ENCODE measurements at regions not wholly inside any gene's neighbourhood (a gene's known extent, or its start where the extent isn't known, plus 50 kb on each side); places are given as distances from the start of the nearest gene placed in this dataset.

DNA sequence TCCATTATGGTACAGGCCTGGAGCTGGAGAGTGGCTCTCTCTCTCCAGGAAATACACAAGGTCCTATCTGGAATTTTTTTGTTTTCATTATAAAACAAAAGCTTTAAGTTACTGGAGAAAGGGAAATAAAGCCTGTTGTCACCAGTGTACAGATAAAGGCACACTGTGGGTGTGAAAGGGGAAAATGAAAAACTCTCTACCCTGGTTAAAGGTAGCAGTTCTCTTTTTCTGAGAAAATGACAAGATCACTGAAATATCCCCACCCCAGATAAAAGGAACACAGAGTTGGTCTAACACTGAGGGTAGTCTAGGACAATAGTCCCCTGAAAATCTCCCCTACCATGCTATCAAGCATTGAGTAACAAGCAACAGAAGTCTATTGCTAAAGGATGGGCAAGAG lies 438.7 kb downstream of the MBD2 start:
- BruUV-seq (replicated peaks) = no TSS peak
- Histone ChIP-seq H3K36me3 (replicated peaks in 1 of 2; ENCODE audit: control insufficient read depth in 1 of 2, insufficient read depth in 2 of 2, low read length in 2 of 2) (no peaks in the 10 kb centered on the region), H3K9ac (ENCODE audit: insufficient read depth, low read depth, low read length) (no peak overlapping the region), H4K20me1 (ENCODE audit: insufficient read depth, low read length) (no peaks in the 10 kb centered on the region), H2AFZ (ENCODE audit: low read length) (no peak overlapping the region), H3K27me3 (ENCODE audit: control insufficient read depth in 1 of 2, insufficient read depth in 2 of 2, low read length in 2 of 2) (no peaks in the 10 kb centered on the region), H3K79me2 (ENCODE audit: insufficient read depth, low read length) (no peaks in the 10 kb centered on the region), H3K4me2 (ENCODE audit: low read depth, low read length) (no peak overlapping the region), H3K9me3 (ENCODE audit: low read length) (no peaks in the 10 kb centered on the region), H3K4me1 (ENCODE audit: insufficient read depth, low read length) (no peaks in the 10 kb centered on the region), H3K4me3 (replicated peaks in 1 of 3; ENCODE audit: insufficient read depth in 1 of 3, low read depth in 2 of 3, low read length in 3 of 3) (no peak overlapping the region), H3K27ac (ENCODE audit: extremely low read length, insufficient read depth, low read length) (no peak overlapping the region)
- CTCF ChIA-PET (ENCODE audit: low intra/inter-chr PET ratio, low total read pairs) = no interaction called here
- TF ChIP-seq GLI4 (CRISPR knock-in tag; IDR thresholded peaks at IDR 0.05; ENCODE audit: borderline replicate concordance) = no peak
- no peak for TF ChIP-seq HOXA5 (CRISPR knock-in tag; IDR thresholded peaks at IDR 0.05)
- TF ChIP-seq ZFYVE20 (CRISPR knock-in tag; IDR thresholded peaks at IDR 0.05; ENCODE audit: borderline replicate concordance, low read depth) = no peak
- no peak for TF ChIP-seq ZNF138 (CRISPR knock-in tag; IDR thresholded peaks at IDR 0.05; ENCODE audit: low read depth)
- TF ChIP-seq, protein P1, sequence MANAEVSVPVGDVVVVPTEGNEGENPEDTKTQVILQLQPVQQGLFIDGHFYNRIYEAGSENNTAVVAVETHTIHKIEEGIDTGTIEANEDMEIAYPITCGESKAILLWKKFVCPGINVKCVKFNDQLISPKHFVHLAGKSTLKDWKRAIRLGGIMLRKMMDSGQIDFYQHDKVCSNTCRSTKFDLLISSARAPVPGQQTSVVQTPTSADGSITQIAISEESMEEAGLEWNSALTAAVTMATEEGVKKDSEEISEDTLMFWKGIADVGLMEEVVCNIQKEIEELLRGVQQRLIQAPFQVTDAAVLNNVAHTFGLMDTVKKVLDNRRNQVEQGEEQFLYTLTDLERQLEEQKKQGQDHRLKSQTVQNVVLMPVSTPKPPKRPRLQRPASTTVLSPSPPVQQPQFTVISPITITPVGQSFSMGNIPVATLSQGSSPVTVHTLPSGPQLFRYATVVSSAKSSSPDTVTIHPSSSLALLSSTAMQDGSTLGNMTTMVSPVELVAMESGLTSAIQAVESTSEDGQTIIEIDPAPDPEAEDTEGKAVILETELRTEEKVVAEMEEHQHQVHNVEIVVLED (CRISPR knock-in tag; IDR thresholded peaks at IDR 0.05; ENCODE audit: borderline replicate concordance) = no peak
- no peak for TF ChIP-seq DMAP1 (CRISPR knock-in tag; IDR thresholded peaks at IDR 0.05)
- no peak for TF ChIP-seq IKZF1 (IDR thresholded peaks at IDR 0.05)
- TF ChIP-seq ZNF790 (CRISPR knock-in tag; IDR thresholded peaks at IDR 0.05; ENCODE audit: borderline replicate concordance) = no peak
- TF ChIP-seq, protein P2, sequence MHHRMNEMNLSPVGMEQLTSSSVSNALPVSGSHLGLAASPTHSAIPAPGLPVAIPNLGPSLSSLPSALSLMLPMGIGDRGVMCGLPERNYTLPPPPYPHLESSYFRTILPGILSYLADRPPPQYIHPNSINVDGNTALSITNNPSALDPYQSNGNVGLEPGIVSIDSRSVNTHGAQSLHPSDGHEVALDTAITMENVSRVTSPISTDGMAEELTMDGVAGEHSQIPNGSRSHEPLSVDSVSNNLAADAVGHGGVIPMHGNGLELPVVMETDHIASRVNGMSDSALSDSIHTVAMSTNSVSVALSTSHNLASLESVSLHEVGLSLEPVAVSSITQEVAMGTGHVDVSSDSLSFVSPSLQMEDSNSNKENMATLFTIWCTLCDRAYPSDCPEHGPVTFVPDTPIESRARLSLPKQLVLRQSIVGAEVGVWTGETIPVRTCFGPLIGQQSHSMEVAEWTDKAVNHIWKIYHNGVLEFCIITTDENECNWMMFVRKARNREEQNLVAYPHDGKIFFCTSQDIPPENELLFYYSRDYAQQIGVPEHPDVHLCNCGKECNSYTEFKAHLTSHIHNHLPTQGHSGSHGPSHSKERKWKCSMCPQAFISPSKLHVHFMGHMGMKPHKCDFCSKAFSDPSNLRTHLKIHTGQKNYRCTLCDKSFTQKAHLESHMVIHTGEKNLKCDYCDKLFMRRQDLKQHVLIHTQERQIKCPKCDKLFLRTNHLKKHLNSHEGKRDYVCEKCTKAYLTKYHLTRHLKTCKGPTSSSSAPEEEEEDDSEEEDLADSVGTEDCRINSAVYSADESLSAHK (CRISPR knock-in tag; IDR thresholded peaks at IDR 0.05; ENCODE audit: borderline replicate concordance) = no peak
- TF ChIP-seq ZNF317 (CRISPR knock-in tag; IDR thresholded peaks at IDR 0.05) = no peak
- no peak for TF ChIP-seq POLR2AphosphoS2 (IDR thresholded peaks at IDR 0.05; ENCODE audit: low read depth, low read length)
- TF ChIP-seq BHLHE40 (IDR thresholded peaks at IDR 0.05; ENCODE audit: low read length) = no peak
- TF ChIP-seq, protein P3, sequence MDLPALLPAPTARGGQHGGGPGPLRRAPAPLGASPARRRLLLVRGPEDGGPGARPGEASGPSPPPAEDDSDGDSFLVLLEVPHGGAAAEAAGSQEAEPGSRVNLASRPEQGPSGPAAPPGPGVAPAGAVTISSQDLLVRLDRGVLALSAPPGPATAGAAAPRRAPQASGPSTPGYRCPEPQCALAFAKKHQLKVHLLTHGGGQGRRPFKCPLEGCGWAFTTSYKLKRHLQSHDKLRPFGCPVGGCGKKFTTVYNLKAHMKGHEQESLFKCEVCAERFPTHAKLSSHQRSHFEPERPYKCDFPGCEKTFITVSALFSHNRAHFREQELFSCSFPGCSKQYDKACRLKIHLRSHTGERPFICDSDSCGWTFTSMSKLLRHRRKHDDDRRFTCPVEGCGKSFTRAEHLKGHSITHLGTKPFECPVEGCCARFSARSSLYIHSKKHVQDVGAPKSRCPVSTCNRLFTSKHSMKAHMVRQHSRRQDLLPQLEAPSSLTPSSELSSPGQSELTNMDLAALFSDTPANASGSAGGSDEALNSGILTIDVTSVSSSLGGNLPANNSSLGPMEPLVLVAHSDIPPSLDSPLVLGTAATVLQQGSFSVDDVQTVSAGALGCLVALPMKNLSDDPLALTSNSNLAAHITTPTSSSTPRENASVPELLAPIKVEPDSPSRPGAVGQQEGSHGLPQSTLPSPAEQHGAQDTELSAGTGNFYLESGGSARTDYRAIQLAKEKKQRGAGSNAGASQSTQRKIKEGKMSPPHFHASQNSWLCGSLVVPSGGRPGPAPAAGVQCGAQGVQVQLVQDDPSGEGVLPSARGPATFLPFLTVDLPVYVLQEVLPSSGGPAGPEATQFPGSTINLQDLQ (CRISPR knock-in tag; IDR thresholded peaks at IDR 0.05) = no peak
- no peak for TF ChIP-seq ZNF335 (CRISPR knock-in tag; IDR thresholded peaks at IDR 0.05)
- TF ChIP-seq HNRNPK (IDR thresholded peaks at IDR 0.05; ENCODE audit: low read depth, low read length, poor library complexity, severe bottlenecking) = no peak
- TF ChIP-seq CCDC6 (CRISPR knock-in tag; IDR thresholded peaks at IDR 0.05) = no peak
- no peak for TF ChIP-seq PAX8 (CRISPR knock-in tag; IDR thresholded peaks at IDR 0.05; ENCODE audit: borderline replicate concordance)
- ATAC-seq (no peak), DNase-seq (ENCODE audit: low spot score) (no peak), FAIRE-seq (no peak)
- intact Hi-C loops (cut with micrococcal nuclease; ENCODE audit: unreplicated experiment) (no loop called here), in situ Hi-C loops (cut with HindIII; ENCODE audit: extremely low pct_ligation_motif_present, low pct_unique_long_range_greater_than_20kb) (no loop called here)
- POLR2A ChIA-PET = no interaction called here

All from HepG2 (cell line).